Neural crest cell (in vitro differentiated cells): ENCODE measurements at regions not wholly inside any gene's neighbourhood (a gene's known extent, or its start where the extent isn't known, plus 50 kb on each side); places are given as distances from the start of the nearest gene placed in this dataset.

Experiments used
- DNase-seq: peaks from one replicate; pipeline ENCODE4 v3.0.0; 2021; ENCODE audit warnings: low read depth, mixed read lengths, low spot score
- H3K27ac Mint-ChIP-seq: one replicate; pipeline ENCODE4 v1.8.0; 2021; ENCODE audit warnings: mild to moderate bottlenecking, mixed read lengths; ENCODE audit not compliant: unreplicated experiment
- H3K27me3 Mint-ChIP-seq: 2 replicates; pipeline ENCODE4 v1.8.0; 2021; ENCODE audit warnings: low read depth, mild to moderate bottlenecking, mixed read lengths
- H3K36me3 Mint-ChIP-seq: 2 replicates; pipeline ENCODE4 v1.8.0; 2021; ENCODE audit warnings: low read depth, mild to moderate bottlenecking, mixed read lengths
- H3K4me1 Mint-ChIP-seq: 2 replicates; pipeline ENCODE4 v1.8.0; 2021; ENCODE audit warnings: mixed read lengths
- H3K4me3 Mint-ChIP-seq: one replicate; pipeline ENCODE4 v1.8.0; 2021; ENCODE audit warnings: mild to moderate bottlenecking, mixed read lengths
- H3K9me3 Mint-ChIP-seq: 2 replicates; pipeline ENCODE4 v1.8.0; 2021; ENCODE audit warnings: mixed read lengths
- TF ChIP-seq, protein P1 (sequence below): fragments of 200-600 bp; sonication (generic); conservative IDR thresholded peaks from 2 replicates; pipeline ENCODE4 v1.5.0; 2021; ENCODE audit warnings: antibody characterized with exemption, mild to moderate bottlenecking

DNA sequence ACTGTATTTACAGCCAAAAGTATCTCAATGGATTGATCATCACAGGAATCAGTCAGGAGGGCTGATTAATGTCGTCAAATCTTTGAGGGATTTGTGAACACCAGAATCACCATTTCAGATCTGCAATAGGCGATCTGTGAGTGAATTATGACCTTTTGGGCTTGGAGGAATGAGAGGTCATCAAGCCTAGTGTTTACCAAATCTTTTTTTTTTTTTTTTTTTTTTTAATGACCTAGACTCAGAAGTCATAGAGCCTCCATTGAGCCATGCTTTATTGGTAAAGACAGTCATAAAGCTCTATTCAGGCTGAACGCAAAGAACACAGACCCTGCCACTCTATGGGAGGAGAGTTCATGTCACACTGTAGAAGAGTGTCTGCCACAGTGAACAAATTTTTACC is 97.7 kb downstream of the SOCS6 start:
- Mint-ChIP-seq H3K27ac (no peak overlapping the region), H3K27me3 (no peaks in the 10 kb centered on the region), H3K9me3 (peaks cover 3% of the 10 kb centered on the region), H3K4me1 (peaks cover 45% of the 10 kb centered on the region), H3K4me3 (no peak overlapping the region), H3K36me3 (no peaks in the 10 kb centered on the region)
- TF ChIP-seq, protein P1, sequence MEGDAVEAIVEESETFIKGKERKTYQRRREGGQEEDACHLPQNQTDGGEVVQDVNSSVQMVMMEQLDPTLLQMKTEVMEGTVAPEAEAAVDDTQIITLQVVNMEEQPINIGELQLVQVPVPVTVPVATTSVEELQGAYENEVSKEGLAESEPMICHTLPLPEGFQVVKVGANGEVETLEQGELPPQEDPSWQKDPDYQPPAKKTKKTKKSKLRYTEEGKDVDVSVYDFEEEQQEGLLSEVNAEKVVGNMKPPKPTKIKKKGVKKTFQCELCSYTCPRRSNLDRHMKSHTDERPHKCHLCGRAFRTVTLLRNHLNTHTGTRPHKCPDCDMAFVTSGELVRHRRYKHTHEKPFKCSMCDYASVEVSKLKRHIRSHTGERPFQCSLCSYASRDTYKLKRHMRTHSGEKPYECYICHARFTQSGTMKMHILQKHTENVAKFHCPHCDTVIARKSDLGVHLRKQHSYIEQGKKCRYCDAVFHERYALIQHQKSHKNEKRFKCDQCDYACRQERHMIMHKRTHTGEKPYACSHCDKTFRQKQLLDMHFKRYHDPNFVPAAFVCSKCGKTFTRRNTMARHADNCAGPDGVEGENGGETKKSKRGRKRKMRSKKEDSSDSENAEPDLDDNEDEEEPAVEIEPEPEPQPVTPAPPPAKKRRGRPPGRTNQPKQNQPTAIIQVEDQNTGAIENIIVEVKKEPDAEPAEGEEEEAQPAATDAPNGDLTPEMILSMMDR = no peak
- DNase-seq = no peak

DNA sequence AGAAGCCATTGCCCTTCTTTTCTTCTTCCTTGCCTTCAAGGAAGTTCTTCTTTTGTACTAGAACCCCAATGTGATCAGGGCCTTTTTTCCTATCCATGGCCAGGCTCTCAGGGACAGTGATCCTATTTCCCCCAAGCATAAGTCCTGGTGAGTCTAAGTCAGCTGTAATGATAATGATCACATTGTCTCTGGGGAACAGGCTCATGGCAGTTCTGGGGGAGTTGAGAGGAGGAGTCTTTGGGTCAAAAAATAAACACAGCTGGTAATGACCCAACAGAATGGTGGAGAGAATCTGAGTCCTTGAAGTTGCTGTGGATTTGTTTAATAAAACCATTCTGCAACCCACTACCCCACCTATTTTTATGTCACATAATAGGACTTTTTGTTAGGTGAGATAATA is 96.6 kb downstream of the SOCS6 start:
- Mint-ChIP-seq H3K27me3 (no peaks in the 10 kb centered on the region), H3K9me3 (peaks cover 3% of the 10 kb centered on the region), H3K27ac (no peak overlapping the region), H3K36me3 (no peaks in the 10 kb centered on the region), H3K4me1 (peaks cover 53% of the 10 kb centered on the region), H3K4me3 (no peak overlapping the region)
- TF ChIP-seq, protein P1 = no peak
- no peak for DNase-seq

DNA sequence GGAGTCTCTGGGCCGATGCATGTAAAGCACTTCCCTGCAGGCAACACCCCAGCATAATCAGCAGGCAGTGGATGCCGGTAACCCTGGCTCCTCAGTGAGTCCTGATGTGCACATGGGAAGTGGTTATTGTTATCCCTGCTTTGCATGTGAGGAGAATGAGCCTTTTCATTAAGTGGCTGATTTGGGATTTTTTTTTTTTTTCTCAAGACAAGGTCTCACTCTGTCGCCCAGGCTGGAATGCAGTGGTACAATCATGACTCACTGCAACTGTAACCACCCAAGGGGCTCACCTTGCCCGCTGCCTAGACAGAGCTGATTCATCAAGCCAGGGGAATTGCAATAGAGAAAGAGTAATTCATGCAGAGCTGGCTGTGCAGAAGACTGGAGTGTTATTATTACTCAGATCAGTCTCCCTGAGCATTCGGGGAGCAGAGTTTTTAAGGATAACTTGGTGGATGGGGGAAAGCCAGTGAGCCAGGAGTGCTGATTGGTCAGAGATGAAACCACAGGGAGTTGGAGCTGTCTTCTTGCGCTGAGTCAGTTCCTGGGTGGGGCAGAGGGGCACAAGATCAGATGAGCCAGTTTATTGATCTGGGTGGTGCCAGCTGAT is 95.4 kb downstream of the SOCS6 start:
- no peak for DNase-seq
- peak overlapping the region; percentile 2 for H3K4me3 Mint-ChIP-seq

DNA sequence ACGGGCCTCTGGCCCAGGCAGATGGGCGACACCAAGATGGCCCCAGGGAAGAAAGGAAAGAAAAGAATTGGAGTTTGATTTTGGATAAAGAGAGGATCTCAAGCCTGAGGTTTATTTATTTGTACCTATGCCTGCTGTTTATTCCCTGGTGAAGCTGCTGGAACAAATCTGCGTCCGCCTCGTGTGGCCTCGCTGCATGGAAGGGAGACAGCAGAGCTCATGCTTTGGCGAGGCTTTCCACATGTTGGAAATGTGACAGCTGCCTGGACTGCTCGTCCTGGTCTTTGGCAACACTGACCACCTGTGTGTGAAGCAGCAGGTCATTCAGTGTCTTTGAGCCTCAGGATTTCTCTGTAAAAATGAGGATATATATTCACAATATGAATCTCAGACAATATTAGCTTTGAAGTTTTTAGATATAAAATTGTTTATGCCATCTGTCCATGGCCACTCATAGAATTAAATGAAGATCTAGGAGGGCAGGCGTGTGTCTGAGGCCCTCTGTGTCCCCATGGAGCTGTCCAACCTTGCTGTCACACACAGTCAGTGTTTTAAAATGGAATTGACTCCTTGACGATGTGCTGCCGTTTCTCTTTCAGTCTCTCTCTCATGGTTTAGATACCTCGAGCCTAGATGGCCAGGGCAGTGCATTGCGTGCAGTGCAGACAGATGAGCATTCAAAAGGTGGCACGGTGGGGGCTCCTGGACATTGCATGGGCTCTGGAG is 94.3 kb downstream of the SOCS6 start:
- DNase-seq = no peak
- Mint-ChIP-seq H3K36me3 (no peaks in the 10 kb centered on the region), H3K4me3 (no peak overlapping the region), H3K4me1 (peaks cover 59% of the 10 kb centered on the region), H3K27me3 (no peaks in the 10 kb centered on the region), H3K27ac (no peak overlapping the region), H3K9me3 (peaks cover 3% of the 10 kb centered on the region)
- TF ChIP-seq, protein P1 = no peak

More for the DNA sequence above, 95.4 kb downstream of the SOCS6 start:
- Mint-ChIP-seq H3K27me3 (no peaks in the 10 kb centered on the region), H3K27ac (peak overlapping the region; percentile 9), H3K4me1 (peaks cover 59% of the 10 kb centered on the region), H3K36me3 (no peaks in the 10 kb centered on the region), H3K9me3 (peaks cover 3% of the 10 kb centered on the region)
- TF ChIP-seq, protein P1 = no peak

DNA sequence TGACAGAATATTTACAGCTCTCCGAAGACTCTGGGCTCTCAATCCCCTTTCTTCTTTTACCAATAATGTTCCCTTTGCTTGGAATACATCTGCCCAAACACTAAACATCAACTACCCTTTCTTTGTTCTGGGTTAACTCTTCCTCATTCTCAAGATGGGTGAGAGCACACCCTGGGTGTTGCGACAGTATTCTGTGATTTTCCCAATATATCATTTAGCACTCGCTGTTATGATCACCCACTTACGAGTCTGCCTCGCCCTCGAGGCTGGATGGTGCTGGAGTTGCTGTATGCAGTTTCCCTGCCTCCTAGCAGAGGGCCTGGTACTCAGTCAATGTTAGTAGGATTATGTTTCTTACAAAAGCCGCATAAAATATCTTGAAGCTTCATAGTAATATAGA is 93.2 kb downstream of the SOCS6 start:
- Mint-ChIP-seq H3K36me3 (no peaks in the 10 kb centered on the region), H3K4me3 (peak overlapping the region; percentile 52), H3K27ac (peak overlapping the region; percentile 94), H3K9me3 (no peaks in the 10 kb centered on the region), H3K4me1 (peaks cover 63% of the 10 kb centered on the region), H3K27me3 (no peaks in the 10 kb centered on the region)
- no peak for DNase-seq
- TF ChIP-seq, protein P1 = no peak
